SK-N-SH (cell line): ENCODE measurements at regions not wholly inside any gene's neighbourhood (a gene's known extent, or its start where the extent isn't known, plus 50 kb on each side); places are given as distances from the start of the nearest gene placed in this dataset.

Experiments used
- CTCF ChIA-PET: fragments of 300-600, 350-600 bp; formaldehyde crosslinking; extraction: SDS; loops from one replicate; lab custom pipeline; 2021; lab: Yijun Ruan, JAX
- POLR2A ChIA-PET: fragments of 350-600 bp; sonication (Branson Sonifier 250); formaldehyde crosslinking; extraction: SDS; loops from one replicate; lab custom pipeline; 2020; ENCODE audit warnings: antibody characterized with exemption, inconsistent platforms; lab: Yijun Ruan, JAX
- DNase-seq: peaks from one replicate; pipeline ENCODE4 v3.0.0; 2012
- H2AFZ ChIP-seq: fragments of 200-600 bp; sonication (generic); 2 replicates; pipeline ENCODE4 v1.8.1; 2016; ENCODE audit warnings: antibody characterized with exemption, mild to moderate bottlenecking, low read depth
- H3F3A ChIP-seq: fragments of 200-600 bp; sonication (generic); replicated peaks from 2 replicates; pipeline ENCODE3; 2016; ENCODE audit warnings: antibody characterized with exemption, mild to moderate bottlenecking; ENCODE audit not compliant: insufficient read depth
- H3K27ac ChIP-seq, 2 experiments: fragments of 200-500 bp in 1 of 2; fragments of 200-600 bp in 1 of 2; sonication (Bioruptor generic) in 1 of 2; sonication (generic), shearing (Covaris generic) in 1 of 2; 2 replicates each; pipeline versions ENCODE4 v1.5.1 to v1.6.1; 2014 to 2016; ENCODE audit warnings: low read depth in 2 of 2, inconsistent platforms in 1 of 2, low read length in 1 of 2, mild to moderate bottlenecking in 1 of 2, mixed read lengths in 1 of 2
- H3K27me3 ChIP-seq: fragments of 200-600 bp; sonication (generic), shearing (Covaris generic); 2 replicates; pipeline ENCODE4 v1.6.1; 2016; ENCODE audit warnings: mixed run types; ENCODE audit not compliant: insufficient read depth
- H3K36me3 ChIP-seq, 2 experiments: fragments of 200-500 bp in 1 of 2; fragments of 200-600 bp in 1 of 2; sonication (Bioruptor generic) in 1 of 2; sonication (generic) in 1 of 2; replicated peaks in 1 of 2; 2 replicates each; pipeline versions ENCODE3 to v1.5.1; 2014 to 2016; ENCODE audit warnings: low read length in 1 of 2, mild to moderate bottlenecking in 1 of 2; ENCODE audit not compliant: insufficient read depth in 2 of 2, control insufficient read depth in 1 of 2
- H3K4me1 ChIP-seq, 2 experiments: fragments of 200-500 bp in 1 of 2; fragments of 200-600 bp in 1 of 2; sonication (Bioruptor generic) in 1 of 2; sonication (generic), shearing (Covaris generic) in 1 of 2; 2 replicates each; pipeline versions ENCODE4 v1.5.1 to v1.6.1; 2014 to 2016; ENCODE audit warnings: low read depth in 1 of 2, low read length in 1 of 2, mixed run types in 1 of 2; ENCODE audit not compliant: insufficient read depth in 2 of 2, control insufficient read depth in 1 of 2
- H3K4me2 ChIP-seq: fragments of 200-600 bp; sonication (generic), shearing (Covaris generic); 2 replicates; pipeline ENCODE4 v1.6.1; 2017; ENCODE audit warnings: mixed run types
- H3K4me3 ChIP-seq, 2 experiments: fragments of 200-500 bp in 1 of 2; fragments of 200-600 bp in 1 of 2; sonication (Bioruptor generic) in 1 of 2; sonication (generic), shearing (Covaris generic) in 1 of 2; 2 replicates each; pipeline versions ENCODE4 v1.5.1 to v1.8.1; 2014 to 2016; ENCODE audit warnings: low read depth in 2 of 2, inconsistent platforms in 1 of 2, low read length in 1 of 2, mild to moderate bottlenecking in 1 of 2, mixed read lengths in 1 of 2, moderate library complexity in 1 of 2
- H3K79me2 ChIP-seq: fragments of 200-600 bp; sonication (generic); 2 replicates; pipeline ENCODE4 v1.8.1; 2017; ENCODE audit warnings: mild to moderate bottlenecking; ENCODE audit not compliant: insufficient read depth
- H3K9ac ChIP-seq: fragments of 200-600 bp; sonication (generic); 2 replicates; pipeline ENCODE4 v1.6.1; 2017; ENCODE audit warnings: mixed run types
- H3K9me2 ChIP-seq: fragments of 200-600 bp; sonication (generic); 2 replicates; pipeline ENCODE4 v1.6.1; 2017; ENCODE audit warnings: mixed run types
- H3K9me3 ChIP-seq: fragments of 200-600 bp; sonication (generic); 2 replicates; pipeline ENCODE4 v1.6.1; 2017; ENCODE audit warnings: mixed run types, mild to moderate bottlenecking, moderate library complexity
- H4K20me1 ChIP-seq: fragments of 200-600 bp; sonication (generic); 2 replicates; pipeline ENCODE4 v1.6.1; 2017; ENCODE audit warnings: mild to moderate bottlenecking, mixed run types; ENCODE audit not compliant: insufficient read depth
- CHD2 ChIP-seq: fragments of 150-350 bp; IDR thresholded peaks from 2 replicates; pipeline ENCODE4 v1.6.1; 2018; ENCODE audit warnings: low read length; ENCODE audit not compliant: partially characterized antibody
- FOXM1 ChIP-seq: IDR thresholded peaks from 2 replicates; pipeline ENCODE4 v1.4.0; 2012; ENCODE audit warnings: low read depth, mild to moderate bottlenecking
- GATA2 ChIP-seq: sonication (generic); formaldehyde crosslinking; IDR thresholded peaks from 2 replicates; pipeline ENCODE4 v1.5.0; 2020; ENCODE audit warnings: mild to moderate bottlenecking, missing genetic modification reagents
- RCOR1 ChIP-seq: fragments of 150-350 bp; IDR thresholded peaks from 2 replicates; pipeline ENCODE4 v1.6.1; 2017; ENCODE audit warnings: antibody characterized with exemption, low read length
- RXRA ChIP-seq: IDR thresholded peaks from 2 replicates; pipeline ENCODE4 v1.4.0; 2012; ENCODE audit warnings: low read depth, mild to moderate bottlenecking, borderline replicate concordance
- SIN3A ChIP-seq: IDR thresholded peaks from 2 replicates; pipeline ENCODE4 v1.6.1; 2012; ENCODE audit warnings: low read depth, mild to moderate bottlenecking, low read length, moderate library complexity, borderline replicate concordance
- SMC3 ChIP-seq: IDR thresholded peaks from 2 replicates; pipeline ENCODE4 v1.6.1; 2012; ENCODE audit warnings: low read depth, low read length, improper control_type of control experiment
- TCF12 ChIP-seq: IDR thresholded peaks from 2 replicates; pipeline ENCODE4 v1.4.0; 2012
- YY1 ChIP-seq: IDR thresholded peaks from 2 replicates; pipeline ENCODE4 v1.4.0; 2012; ENCODE audit warnings: low read depth, mild to moderate bottlenecking
- WGBS: methylation state at CpG from one replicate; pipeline ENCODE4 v1.1.6; 2017; ENCODE audit warnings: low lambda C conversion rate; 5-methylcytosine and 5-hydroxymethylcytosine counted together
- TF ChIP-seq, protein P1 (sequence below): fragments of 150-350 bp; IDR thresholded peaks from 2 replicates; pipeline ENCODE4 v1.6.1; 2017; ENCODE audit warnings: antibody characterized with exemption, low read length, low read depth, borderline replicate concordance
- TF ChIP-seq, protein P2 (sequence below): fragments of 150-350 bp; IDR thresholded peaks from 2 replicates; pipeline ENCODE4 v1.6.1; 2016; ENCODE audit warnings: mild to moderate bottlenecking, low read depth, low read length
- TF ChIP-seq, protein P3 (sequence below): IDR thresholded peaks from 2 replicates; pipeline ENCODE4 v1.4.0; 2012; ENCODE audit warnings: low read depth, borderline replicate concordance
- TF ChIP-seq, protein P4 (sequence below): IDR thresholded peaks from 2 replicates; pipeline ENCODE4 v1.6.1; 2012; ENCODE audit warnings: mild to moderate bottlenecking, low read depth, low read length, moderate library complexity

DNA sequence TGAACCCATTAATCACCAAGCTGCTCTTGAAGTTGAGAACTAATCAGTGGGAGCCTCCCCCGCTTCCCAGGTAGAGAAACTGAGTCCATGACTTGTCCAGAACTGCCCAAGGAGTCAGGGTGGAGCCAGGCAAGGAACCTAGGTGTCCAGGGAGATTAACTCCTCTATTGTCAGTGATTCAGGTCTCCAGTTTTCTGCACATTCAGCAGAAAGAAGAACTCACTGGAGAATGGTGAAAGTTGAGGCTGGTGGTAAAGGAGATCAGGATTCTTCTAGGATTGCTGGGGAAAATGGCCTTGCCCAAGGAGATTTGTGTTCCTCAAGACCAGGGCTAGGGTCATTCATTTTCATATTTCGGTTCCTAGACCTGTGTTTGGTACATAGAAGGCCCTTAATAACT is 87.2 kb upstream of the CISTR start:
- no peaks in the 10 kb centered on the region for H3K79me2 ChIP-seq
- ChIA-PET CTCF (no interaction called here), POLR2A (no interaction called here)
- WGBS, result 0% methylated on average over 2 of the region's 2 CpGs
- H2AFZ ChIP-seq, result no peak overlapping the region
- H3K9me2 ChIP-seq, result no peaks in the 10 kb centered on the region
- no peaks in the 10 kb centered on the region for H3K4me1 ChIP-seq
- no peak overlapping the region for H3K4me3 ChIP-seq
- peaks cover 64% of the 10 kb centered on the region for H3K27me3 ChIP-seq
- no peaks in the 10 kb centered on the region for H4K20me1 ChIP-seq
- no peaks in the 10 kb centered on the region for H3F3A ChIP-seq
- DNase-seq, result no peak
- no peak overlapping the region for H3K27ac ChIP-seq
- H3K9me3 ChIP-seq, result no peaks in the 10 kb centered on the region
- H3K9ac ChIP-seq, result no peak overlapping the region
- TF ChIP-seq RCOR1 (no peak), SIN3A (no peak), YY1 (no peak), SMC3 (no peak), RXRA (no peak), CHD2 (no peak), TCF12 (no peak), FOXM1 (no peak), GATA2 (CRISPR knock-in tag) (no peak)
- TF ChIP-seq, protein P1, sequence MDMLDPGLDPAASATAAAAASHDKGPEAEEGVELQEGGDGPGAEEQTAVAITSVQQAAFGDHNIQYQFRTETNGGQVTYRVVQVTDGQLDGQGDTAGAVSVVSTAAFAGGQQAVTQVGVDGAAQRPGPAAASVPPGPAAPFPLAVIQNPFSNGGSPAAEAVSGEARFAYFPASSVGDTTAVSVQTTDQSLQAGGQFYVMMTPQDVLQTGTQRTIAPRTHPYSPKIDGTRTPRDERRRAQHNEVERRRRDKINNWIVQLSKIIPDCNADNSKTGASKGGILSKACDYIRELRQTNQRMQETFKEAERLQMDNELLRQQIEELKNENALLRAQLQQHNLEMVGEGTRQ, result no peak
- TF ChIP-seq, protein P2, sequence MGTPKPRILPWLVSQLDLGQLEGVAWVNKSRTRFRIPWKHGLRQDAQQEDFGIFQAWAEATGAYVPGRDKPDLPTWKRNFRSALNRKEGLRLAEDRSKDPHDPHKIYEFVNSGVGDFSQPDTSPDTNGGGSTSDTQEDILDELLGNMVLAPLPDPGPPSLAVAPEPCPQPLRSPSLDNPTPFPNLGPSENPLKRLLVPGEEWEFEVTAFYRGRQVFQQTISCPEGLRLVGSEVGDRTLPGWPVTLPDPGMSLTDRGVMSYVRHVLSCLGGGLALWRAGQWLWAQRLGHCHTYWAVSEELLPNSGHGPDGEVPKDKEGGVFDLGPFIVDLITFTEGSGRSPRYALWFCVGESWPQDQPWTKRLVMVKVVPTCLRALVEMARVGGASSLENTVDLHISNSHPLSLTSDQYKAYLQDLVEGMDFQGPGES, result no peak
- TF ChIP-seq, protein P3, sequence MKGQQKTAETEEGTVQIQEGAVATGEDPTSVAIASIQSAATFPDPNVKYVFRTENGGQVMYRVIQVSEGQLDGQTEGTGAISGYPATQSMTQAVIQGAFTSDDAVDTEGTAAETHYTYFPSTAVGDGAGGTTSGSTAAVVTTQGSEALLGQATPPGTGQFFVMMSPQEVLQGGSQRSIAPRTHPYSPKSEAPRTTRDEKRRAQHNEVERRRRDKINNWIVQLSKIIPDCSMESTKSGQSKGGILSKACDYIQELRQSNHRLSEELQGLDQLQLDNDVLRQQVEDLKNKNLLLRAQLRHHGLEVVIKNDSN, result no peak
- TF ChIP-seq, protein P4, sequence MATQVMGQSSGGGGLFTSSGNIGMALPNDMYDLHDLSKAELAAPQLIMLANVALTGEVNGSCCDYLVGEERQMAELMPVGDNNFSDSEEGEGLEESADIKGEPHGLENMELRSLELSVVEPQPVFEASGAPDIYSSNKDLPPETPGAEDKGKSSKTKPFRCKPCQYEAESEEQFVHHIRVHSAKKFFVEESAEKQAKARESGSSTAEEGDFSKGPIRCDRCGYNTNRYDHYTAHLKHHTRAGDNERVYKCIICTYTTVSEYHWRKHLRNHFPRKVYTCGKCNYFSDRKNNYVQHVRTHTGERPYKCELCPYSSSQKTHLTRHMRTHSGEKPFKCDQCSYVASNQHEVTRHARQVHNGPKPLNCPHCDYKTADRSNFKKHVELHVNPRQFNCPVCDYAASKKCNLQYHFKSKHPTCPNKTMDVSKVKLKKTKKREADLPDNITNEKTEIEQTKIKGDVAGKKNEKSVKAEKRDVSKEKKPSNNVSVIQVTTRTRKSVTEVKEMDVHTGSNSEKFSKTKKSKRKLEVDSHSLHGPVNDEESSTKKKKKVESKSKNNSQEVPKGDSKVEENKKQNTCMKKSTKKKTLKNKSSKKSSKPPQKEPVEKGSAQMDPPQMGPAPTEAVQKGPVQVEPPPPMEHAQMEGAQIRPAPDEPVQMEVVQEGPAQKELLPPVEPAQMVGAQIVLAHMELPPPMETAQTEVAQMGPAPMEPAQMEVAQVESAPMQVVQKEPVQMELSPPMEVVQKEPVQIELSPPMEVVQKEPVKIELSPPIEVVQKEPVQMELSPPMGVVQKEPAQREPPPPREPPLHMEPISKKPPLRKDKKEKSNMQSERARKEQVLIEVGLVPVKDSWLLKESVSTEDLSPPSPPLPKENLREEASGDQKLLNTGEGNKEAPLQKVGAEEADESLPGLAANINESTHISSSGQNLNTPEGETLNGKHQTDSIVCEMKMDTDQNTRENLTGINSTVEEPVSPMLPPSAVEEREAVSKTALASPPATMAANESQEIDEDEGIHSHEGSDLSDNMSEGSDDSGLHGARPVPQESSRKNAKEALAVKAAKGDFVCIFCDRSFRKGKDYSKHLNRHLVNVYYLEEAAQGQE, result no peak
- H3K4me2 ChIP-seq, result no peak overlapping the region
- H3K36me3 ChIP-seq, result no peaks in the 10 kb centered on the region
